ENCODE measurements at regions not wholly inside any gene's neighbourhood (a gene's known extent, or its start where the extent isn't known, plus 50 kb on each side); places are given as distances from the start of the nearest gene placed in this dataset.

DNA sequence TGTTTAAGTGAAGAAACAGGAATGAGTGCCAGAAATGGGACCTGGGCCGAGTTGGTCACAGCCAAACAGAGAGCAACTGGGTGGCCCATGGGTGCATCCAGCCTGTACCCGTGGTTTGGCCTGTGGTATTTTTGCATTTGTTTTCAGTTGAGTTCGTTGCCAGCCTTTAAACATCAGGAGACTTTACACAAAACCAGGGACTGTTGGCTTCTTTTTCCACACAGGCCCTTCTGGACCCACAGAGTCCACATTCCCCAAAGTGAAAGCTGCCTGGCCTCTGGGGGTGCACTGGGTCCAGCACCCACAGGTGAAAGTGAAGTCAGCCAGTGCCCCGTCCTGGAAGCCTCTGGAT is 54.1 kb upstream of the TNS3 start:
- Histone ChIP-seq H3F3A (ENCODE audit: insufficient read depth, low read length, poor library complexity, severe bottlenecking) (no peaks in the 10 kb centered on the region), H3K27me3 (ENCODE audit: insufficient read depth, low read depth, low read length) (no peaks in the 10 kb centered on the region), H2AFZ (ENCODE audit: low read depth, low read length) (no peak overlapping the region), H4K20me1 (ENCODE audit: insufficient read depth) (no peaks in the 10 kb centered on the region), H3K9me2 (ENCODE audit: insufficient read depth, low read length) (no peaks in the 10 kb centered on the region), H3K27ac (ENCODE audit: low read length) (no peak overlapping the region), H3K79me2 (replicated peaks; ENCODE audit: insufficient read depth, low read length) (no peaks in the 10 kb centered on the region), H3K4me2 (ENCODE audit: low read length) (no peak overlapping the region), H3K9me3 (ENCODE audit: low read length) (no peaks in the 10 kb centered on the region), H3K4me3 (ENCODE audit: low read length) (no peak overlapping the region), H3K9ac (ENCODE audit: low read length) (no peak overlapping the region), H3K36me3 (ENCODE audit: insufficient read depth, low read length) (no peaks in the 10 kb centered on the region)
- TF ChIP-seq TAF1 (IDR thresholded peaks at IDR 0.05; ENCODE audit: low read depth): no peak
- TF ChIP-seq RAD21 (conservative IDR thresholded peaks at IDR 0.05): no peak
- no peak for TF ChIP-seq POLR2AphosphoS5 (IDR thresholded peaks at IDR 0.05)

DNA sequence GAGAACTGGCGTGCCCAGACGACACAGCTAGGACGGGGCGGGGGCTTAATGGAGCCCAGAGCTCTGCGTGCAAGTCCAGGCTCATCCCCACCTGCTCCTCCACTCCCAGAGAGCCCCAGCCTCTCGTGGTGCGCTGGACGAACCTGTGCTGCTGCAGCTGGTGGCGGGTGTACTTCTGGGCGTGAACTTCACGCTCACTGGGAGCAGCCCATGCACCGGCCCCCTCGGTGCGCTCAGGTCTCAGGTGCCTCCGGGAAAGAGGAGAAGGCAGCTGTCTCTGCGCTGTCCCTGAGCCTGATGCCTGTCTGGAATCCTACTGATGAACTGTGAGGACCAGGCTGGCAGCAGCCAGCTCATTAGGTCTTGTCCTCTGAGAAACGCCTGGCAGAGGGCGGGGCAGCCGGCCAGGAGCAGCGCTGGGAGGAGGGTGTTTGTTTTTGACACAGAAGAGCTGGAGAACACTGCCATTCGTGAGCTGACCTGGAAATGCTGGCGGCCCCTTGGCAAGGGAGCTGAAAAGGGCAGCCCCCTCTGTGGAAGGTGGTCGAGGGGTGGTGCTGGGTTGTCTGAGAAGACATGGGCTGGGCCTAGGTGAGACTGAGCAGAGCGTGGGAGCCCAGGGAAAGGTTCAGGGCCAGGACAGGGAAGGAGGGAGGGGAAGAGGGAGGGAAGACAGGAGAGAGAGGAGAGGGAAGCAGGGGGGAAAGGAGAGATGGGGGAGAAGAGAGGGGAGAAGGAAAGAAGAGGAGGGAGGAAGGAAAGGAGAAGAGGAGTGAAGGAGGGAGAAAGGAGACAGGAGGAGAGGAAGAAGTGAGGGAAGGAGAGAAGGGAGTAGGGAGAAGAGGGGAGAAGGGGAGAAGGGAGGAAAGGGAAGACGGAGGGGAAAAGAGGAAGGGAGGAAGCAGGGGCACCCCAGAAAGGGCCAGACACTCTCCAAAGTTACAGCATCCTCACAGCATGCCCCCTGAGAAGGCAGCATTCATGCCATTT is 53.5 kb upstream of the TNS3 start:
- no peak overlapping the region for H3K27ac ChIP-seq (ENCODE audit: low read length)
- no peak overlapping the region for H3K4me2 ChIP-seq (ENCODE audit: low read length)

More for the DNA sequence above, 53.5 kb upstream of the TNS3 start:
- TF ChIP-seq MXI1 (conservative IDR thresholded peaks at IDR 0.05; ENCODE audit: poor library complexity, severe bottlenecking): no peak
- TF ChIP-seq, protein P1, sequence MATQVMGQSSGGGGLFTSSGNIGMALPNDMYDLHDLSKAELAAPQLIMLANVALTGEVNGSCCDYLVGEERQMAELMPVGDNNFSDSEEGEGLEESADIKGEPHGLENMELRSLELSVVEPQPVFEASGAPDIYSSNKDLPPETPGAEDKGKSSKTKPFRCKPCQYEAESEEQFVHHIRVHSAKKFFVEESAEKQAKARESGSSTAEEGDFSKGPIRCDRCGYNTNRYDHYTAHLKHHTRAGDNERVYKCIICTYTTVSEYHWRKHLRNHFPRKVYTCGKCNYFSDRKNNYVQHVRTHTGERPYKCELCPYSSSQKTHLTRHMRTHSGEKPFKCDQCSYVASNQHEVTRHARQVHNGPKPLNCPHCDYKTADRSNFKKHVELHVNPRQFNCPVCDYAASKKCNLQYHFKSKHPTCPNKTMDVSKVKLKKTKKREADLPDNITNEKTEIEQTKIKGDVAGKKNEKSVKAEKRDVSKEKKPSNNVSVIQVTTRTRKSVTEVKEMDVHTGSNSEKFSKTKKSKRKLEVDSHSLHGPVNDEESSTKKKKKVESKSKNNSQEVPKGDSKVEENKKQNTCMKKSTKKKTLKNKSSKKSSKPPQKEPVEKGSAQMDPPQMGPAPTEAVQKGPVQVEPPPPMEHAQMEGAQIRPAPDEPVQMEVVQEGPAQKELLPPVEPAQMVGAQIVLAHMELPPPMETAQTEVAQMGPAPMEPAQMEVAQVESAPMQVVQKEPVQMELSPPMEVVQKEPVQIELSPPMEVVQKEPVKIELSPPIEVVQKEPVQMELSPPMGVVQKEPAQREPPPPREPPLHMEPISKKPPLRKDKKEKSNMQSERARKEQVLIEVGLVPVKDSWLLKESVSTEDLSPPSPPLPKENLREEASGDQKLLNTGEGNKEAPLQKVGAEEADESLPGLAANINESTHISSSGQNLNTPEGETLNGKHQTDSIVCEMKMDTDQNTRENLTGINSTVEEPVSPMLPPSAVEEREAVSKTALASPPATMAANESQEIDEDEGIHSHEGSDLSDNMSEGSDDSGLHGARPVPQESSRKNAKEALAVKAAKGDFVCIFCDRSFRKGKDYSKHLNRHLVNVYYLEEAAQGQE (IDR thresholded peaks at IDR 0.05; ENCODE audit: borderline replicate concordance): no peak
- no peak for TF ChIP-seq TAF1 (IDR thresholded peaks at IDR 0.05; ENCODE audit: low read depth)
- no peak for TF ChIP-seq EZH2 (IDR thresholded peaks at IDR 0.05; ENCODE audit: borderline replicate concordance, insufficient read depth, low read length, poor library complexity, severe bottlenecking)
- TF ChIP-seq, protein P2, sequence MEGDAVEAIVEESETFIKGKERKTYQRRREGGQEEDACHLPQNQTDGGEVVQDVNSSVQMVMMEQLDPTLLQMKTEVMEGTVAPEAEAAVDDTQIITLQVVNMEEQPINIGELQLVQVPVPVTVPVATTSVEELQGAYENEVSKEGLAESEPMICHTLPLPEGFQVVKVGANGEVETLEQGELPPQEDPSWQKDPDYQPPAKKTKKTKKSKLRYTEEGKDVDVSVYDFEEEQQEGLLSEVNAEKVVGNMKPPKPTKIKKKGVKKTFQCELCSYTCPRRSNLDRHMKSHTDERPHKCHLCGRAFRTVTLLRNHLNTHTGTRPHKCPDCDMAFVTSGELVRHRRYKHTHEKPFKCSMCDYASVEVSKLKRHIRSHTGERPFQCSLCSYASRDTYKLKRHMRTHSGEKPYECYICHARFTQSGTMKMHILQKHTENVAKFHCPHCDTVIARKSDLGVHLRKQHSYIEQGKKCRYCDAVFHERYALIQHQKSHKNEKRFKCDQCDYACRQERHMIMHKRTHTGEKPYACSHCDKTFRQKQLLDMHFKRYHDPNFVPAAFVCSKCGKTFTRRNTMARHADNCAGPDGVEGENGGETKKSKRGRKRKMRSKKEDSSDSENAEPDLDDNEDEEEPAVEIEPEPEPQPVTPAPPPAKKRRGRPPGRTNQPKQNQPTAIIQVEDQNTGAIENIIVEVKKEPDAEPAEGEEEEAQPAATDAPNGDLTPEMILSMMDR (IDR thresholded peaks at IDR 0.05; ENCODE audit: poor library complexity, severe bottlenecking): no peak
- TF ChIP-seq POLR2AphosphoS5 (IDR thresholded peaks at IDR 0.05): no peak
- TF ChIP-seq SMC3 (conservative IDR thresholded peaks at IDR 0.05; ENCODE audit: poor library complexity): no peak
- no peak for TF ChIP-seq RAD21 (conservative IDR thresholded peaks at IDR 0.05)
- no peak for TF ChIP-seq EP300 (conservative IDR thresholded peaks at IDR 0.05; ENCODE audit: poor library complexity, severe bottlenecking)
- Histone ChIP-seq H3K4me3 (ENCODE audit: low read length) (no peak overlapping the region), H3K36me3 (ENCODE audit: insufficient read depth, low read length) (no peaks in the 10 kb centered on the region), H3K27me3 (ENCODE audit: insufficient read depth, low read depth, low read length) (no peaks in the 10 kb centered on the region), H3K9ac (ENCODE audit: low read length) (no peak overlapping the region), H4K20me1 (ENCODE audit: insufficient read depth) (no peaks in the 10 kb centered on the region), H2AFZ (ENCODE audit: low read depth, low read length) (no peak overlapping the region), H3F3A (ENCODE audit: insufficient read depth, low read length, poor library complexity, severe bottlenecking) (no peaks in the 10 kb centered on the region), H3K9me2 (ENCODE audit: insufficient read depth, low read length) (no peaks in the 10 kb centered on the region), H3K9me3 (ENCODE audit: low read length) (no peaks in the 10 kb centered on the region), H3K79me2 (replicated peaks; ENCODE audit: insufficient read depth, low read length) (no peaks in the 10 kb centered on the region)

Measured in neural cell (in vitro differentiated cells).